HEK293 (cell line): ENCODE measurements at regions not wholly inside any gene's neighbourhood (a gene's known extent, or its start where the extent isn't known, plus 50 kb on each side); places are given as distances from the start of the nearest gene placed in this dataset.

Experiments used
- CTCF ChIA-PET: fragments of 350-600 bp; formaldehyde crosslinking; extraction: SDS; loops from one replicate; lab custom pipeline; 2021; ENCODE audit warnings: antibody characterized with exemption; lab: Yijun Ruan, JAX
- POLR2A ChIA-PET: fragments of 300-600 bp; formaldehyde crosslinking; extraction: SDS; loops from one replicate; lab custom pipeline; 2020; ENCODE audit warnings: antibody characterized with exemption, inconsistent platforms; lab: Yijun Ruan, JAX
- H3K27ac ChIP-seq: fragments of 200-500 bp; sonication (Bioruptor generic); 2 replicates; pipeline ENCODE4 v1.5.1; 2014; ENCODE audit warnings: low read depth, low read length, control low read depth, inconsistent platforms; ENCODE audit errors: extremely low read depth
- H3K36me3 ChIP-seq, 2 experiments: fragments of 200-500 bp in 1 of 2; sonication (Bioruptor generic) in 1 of 2; 1 replicate in 1 of 2; 2 replicates in 1 of 2; pipeline ENCODE4 v1.5.1; 2014 to 2017; ENCODE audit warnings: inconsistent platforms in 2 of 2, low read length in 2 of 2; ENCODE audit not compliant: control insufficient read depth in 2 of 2, insufficient read depth in 1 of 2
- H3K4me1 ChIP-seq: fragments of 200-500 bp; sonication (Bioruptor generic); 2 replicates; pipeline ENCODE4 v1.5.1; 2014; ENCODE audit warnings: mild to moderate bottlenecking, low read length, inconsistent platforms; ENCODE audit not compliant: control insufficient read depth, insufficient read depth
- H3K4me3 ChIP-seq: 2 replicates; pipeline ENCODE4 v1.5.1; 2011; ENCODE audit warnings: low read depth, mild to moderate bottlenecking, control low read depth, low read length, moderate library complexity
- H3K9me3 ChIP-seq: fragments of 200-500 bp; sonication (Bioruptor generic); 2 replicates; pipeline ENCODE4 v1.5.1; 2014; ENCODE audit warnings: low read depth, low read length, inconsistent platforms; ENCODE audit not compliant: control insufficient read depth, insufficient read depth
- GFI1B ChIP-seq: fragments of 450-650 bp; formaldehyde crosslinking; IDR thresholded peaks from 2 replicates; pipeline ENCODE4 v1.5.1; 2016; ENCODE audit warnings: missing biosample characterization, missing genetic modification characterization
- REPIN1 ChIP-seq: fragments of 450-650 bp; formaldehyde crosslinking; IDR thresholded peaks from 2 replicates; pipeline ENCODE4 v1.5.1; 2017; ENCODE audit warnings: missing biosample characterization, missing genetic modification characterization, low read depth
- ZBTB7A ChIP-seq: fragments of 450-650 bp; formaldehyde crosslinking; IDR thresholded peaks from 2 replicates; pipeline ENCODE4 v1.5.1; 2016; ENCODE audit warnings: low read depth, missing biosample characterization, missing genetic modification characterization
- ZNF148 ChIP-seq: fragments of 450-650 bp; formaldehyde crosslinking; IDR thresholded peaks from 2 replicates; pipeline ENCODE4 v1.5.0; 2017; ENCODE audit warnings: missing biosample characterization, missing genetic modification characterization, borderline replicate concordance
- ZNF19 ChIP-seq: fragments of 450-650 bp; formaldehyde crosslinking; IDR thresholded peaks from 2 replicates; pipeline ENCODE4; 2016; ENCODE audit warnings: missing biosample characterization, missing genetic modification characterization, low read depth
- ZNF280C ChIP-seq: fragments of 450-650 bp; formaldehyde crosslinking; IDR thresholded peaks from 2 replicates; pipeline ENCODE4 v1.5.1; 2016; ENCODE audit warnings: missing biosample characterization, missing genetic modification characterization
- ZNF423 ChIP-seq: fragments of 450-650 bp; formaldehyde crosslinking; IDR thresholded peaks from 2 replicates; pipeline ENCODE4 v1.5.1; 2016; ENCODE audit warnings: missing biosample characterization, missing genetic modification characterization
- ZNF488 ChIP-seq: fragments of 450-650 bp; formaldehyde crosslinking; IDR thresholded peaks from 2 replicates; pipeline ENCODE4 v1.5.1; 2016; ENCODE audit warnings: missing biosample characterization, missing genetic modification characterization
- ZNF585B ChIP-seq: fragments of 450-650 bp; formaldehyde crosslinking; IDR thresholded peaks from 2 replicates; pipeline ENCODE4 v1.5.1; 2016; ENCODE audit warnings: missing biosample characterization, missing genetic modification characterization
- ZNF645 ChIP-seq: fragments of 450-650 bp; formaldehyde crosslinking; IDR thresholded peaks from 2 replicates; pipeline ENCODE4; 2016; ENCODE audit warnings: missing biosample characterization, missing genetic modification characterization
- ZNF785 ChIP-seq: fragments of 450-650 bp; formaldehyde crosslinking; IDR thresholded peaks from 2 replicates; pipeline ENCODE4 v1.5.1; 2016; ENCODE audit warnings: missing biosample characterization, missing genetic modification characterization
- ZNF843 ChIP-seq: fragments of 450-650 bp; formaldehyde crosslinking; IDR thresholded peaks from 2 replicates; pipeline ENCODE4 v1.5.1; 2016; ENCODE audit warnings: missing biosample characterization, missing genetic modification characterization
- TF ChIP-seq, protein P1 (sequence below): fragments of 450-650 bp; formaldehyde crosslinking; IDR thresholded peaks from 2 replicates; pipeline ENCODE4 v1.5.1; 2017; ENCODE audit warnings: missing biosample characterization, missing genetic modification characterization
- TF ChIP-seq, protein P2 (sequence below): fragments of 450-650 bp; formaldehyde crosslinking; IDR thresholded peaks from 2 replicates; pipeline ENCODE4 v1.5.1; 2016; ENCODE audit warnings: missing biosample characterization, missing genetic modification characterization, borderline replicate concordance
- TF ChIP-seq, protein P3 (sequence below): fragments of 450-650 bp; formaldehyde crosslinking; IDR thresholded peaks from 2 replicates; pipeline ENCODE4 v1.5.1; 2016; ENCODE audit warnings: missing biosample characterization, missing genetic modification characterization

GRCh38 chr3:152192050-152192449, 76.7 kb upstream of the MBNL1 start:
- no peaks in the 10 kb centered on the region for H3K4me1 ChIP-seq
- H3K27ac ChIP-seq, result no peak overlapping the region
- CTCF ChIA-PET, result no interaction called here
- no peaks in the 10 kb centered on the region for H3K36me3 ChIP-seq
- H3K4me3 ChIP-seq, result no peak overlapping the region
- no peak for TF ChIP-seq ZNF843 (tag by site-specific recombination)
- no peak for TF ChIP-seq REPIN1 (tag by site-specific recombination)
- TF ChIP-seq, protein P1, sequence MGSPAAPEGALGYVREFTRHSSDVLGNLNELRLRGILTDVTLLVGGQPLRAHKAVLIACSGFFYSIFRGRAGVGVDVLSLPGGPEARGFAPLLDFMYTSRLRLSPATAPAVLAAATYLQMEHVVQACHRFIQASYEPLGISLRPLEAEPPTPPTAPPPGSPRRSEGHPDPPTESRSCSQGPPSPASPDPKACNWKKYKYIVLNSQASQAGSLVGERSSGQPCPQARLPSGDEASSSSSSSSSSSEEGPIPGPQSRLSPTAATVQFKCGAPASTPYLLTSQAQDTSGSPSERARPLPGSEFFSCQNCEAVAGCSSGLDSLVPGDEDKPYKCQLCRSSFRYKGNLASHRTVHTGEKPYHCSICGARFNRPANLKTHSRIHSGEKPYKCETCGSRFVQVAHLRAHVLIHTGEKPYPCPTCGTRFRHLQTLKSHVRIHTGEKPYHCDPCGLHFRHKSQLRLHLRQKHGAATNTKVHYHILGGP (tag by site-specific recombination), result no peak
- no peak for TF ChIP-seq ZNF585B (tag by site-specific recombination)
- no peak for TF ChIP-seq GFI1B (tag by site-specific recombination)
- TF ChIP-seq, protein P2, sequence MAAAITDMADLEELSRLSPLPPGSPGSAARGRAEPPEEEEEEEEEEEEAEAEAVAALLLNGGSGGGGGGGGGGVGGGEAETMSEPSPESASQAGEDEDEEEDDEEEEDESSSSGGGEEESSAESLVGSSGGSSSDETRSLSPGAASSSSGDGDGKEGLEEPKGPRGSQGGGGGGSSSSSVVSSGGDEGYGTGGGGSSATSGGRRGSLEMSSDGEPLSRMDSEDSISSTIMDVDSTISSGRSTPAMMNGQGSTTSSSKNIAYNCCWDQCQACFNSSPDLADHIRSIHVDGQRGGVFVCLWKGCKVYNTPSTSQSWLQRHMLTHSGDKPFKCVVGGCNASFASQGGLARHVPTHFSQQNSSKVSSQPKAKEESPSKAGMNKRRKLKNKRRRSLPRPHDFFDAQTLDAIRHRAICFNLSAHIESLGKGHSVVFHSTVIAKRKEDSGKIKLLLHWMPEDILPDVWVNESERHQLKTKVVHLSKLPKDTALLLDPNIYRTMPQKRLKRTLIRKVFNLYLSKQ, result no peak
- no peak for TF ChIP-seq ZNF280C (tag by site-specific recombination)
- TF ChIP-seq, protein P3, sequence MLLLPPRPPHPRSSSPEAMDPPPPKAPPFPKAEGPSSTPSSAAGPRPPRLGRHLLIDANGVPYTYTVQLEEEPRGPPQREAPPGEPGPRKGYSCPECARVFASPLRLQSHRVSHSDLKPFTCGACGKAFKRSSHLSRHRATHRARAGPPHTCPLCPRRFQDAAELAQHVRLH (tag by site-specific recombination), result no peak
- TF ChIP-seq ZNF19 (tag by site-specific recombination), result no peak
- no peak for TF ChIP-seq ZNF645
- no peak for TF ChIP-seq ZBTB7A (tag by site-specific recombination)
- TF ChIP-seq ZNF423, result no peak
- TF ChIP-seq ZNF488 (tag by site-specific recombination), result no peak
- TF ChIP-seq ZNF785 (tag by site-specific recombination), result no peak
- no peak for TF ChIP-seq ZNF148 (tag by site-specific recombination)
- TF ChIP-seq, all 188 proteins: peak for 0
- H3K9me3 ChIP-seq, result no peaks in the 10 kb centered on the region
- POLR2A ChIA-PET, result no interaction called here
